Neural cell (in vitro differentiated cells): ENCODE measurements at regions not wholly inside any gene's neighbourhood (a gene's known extent, or its start where the extent isn't known, plus 50 kb on each side); places are given as distances from the start of the nearest gene placed in this dataset.

Source experiments
- CTCF ChIP-seq: fragments of 450-650 bp; IDR thresholded peaks from 2 replicates; pipeline ENCODE4 v1.5.1; 2014; ENCODE audit warnings: antibody characterized with exemption, mild to moderate bottlenecking, moderate library complexity; ENCODE audit not compliant: poor library complexity, severe bottlenecking
- EZH2 ChIP-seq: fragments of 200-600, 300-800 bp; shearing (Covaris generic), sonication (generic); IDR thresholded peaks from 2 replicates; pipeline ENCODE4 v1.6.1; 2014; ENCODE audit warnings: antibody characterized with exemption, low read length, borderline replicate concordance, mild to moderate bottlenecking; ENCODE audit not compliant: insufficient read depth, poor library complexity, severe bottlenecking
- TAF1 ChIP-seq: IDR thresholded peaks from 2 replicates; pipeline ENCODE4 v1.6.1; 2012; ENCODE audit warnings: low read depth
- TF ChIP-seq, protein P1 (sequence below): IDR thresholded peaks from 2 replicates; pipeline ENCODE4 v1.6.1; 2012; ENCODE audit warnings: borderline replicate concordance

DNA sequence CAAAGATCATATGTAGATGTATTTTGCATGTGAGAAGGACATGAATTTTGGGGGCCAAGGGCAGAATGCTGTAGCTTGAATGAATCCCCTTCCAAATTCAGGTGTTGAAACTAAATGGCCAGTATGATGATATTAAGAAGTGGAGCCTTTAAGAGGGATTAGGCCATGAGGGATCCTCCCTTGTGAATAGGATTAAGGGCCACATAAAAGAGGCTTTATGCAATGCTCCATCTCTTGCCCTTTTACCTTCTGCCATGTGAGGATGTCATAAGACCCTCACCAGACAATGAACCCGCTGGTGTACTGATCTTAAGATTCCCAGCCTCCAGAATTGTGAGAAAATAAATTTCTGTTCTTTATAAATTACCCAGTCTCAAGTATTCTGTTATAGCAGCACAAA lies 206.1 kb downstream of the YTHDC2 start:
- TF ChIP-seq, protein P1, sequence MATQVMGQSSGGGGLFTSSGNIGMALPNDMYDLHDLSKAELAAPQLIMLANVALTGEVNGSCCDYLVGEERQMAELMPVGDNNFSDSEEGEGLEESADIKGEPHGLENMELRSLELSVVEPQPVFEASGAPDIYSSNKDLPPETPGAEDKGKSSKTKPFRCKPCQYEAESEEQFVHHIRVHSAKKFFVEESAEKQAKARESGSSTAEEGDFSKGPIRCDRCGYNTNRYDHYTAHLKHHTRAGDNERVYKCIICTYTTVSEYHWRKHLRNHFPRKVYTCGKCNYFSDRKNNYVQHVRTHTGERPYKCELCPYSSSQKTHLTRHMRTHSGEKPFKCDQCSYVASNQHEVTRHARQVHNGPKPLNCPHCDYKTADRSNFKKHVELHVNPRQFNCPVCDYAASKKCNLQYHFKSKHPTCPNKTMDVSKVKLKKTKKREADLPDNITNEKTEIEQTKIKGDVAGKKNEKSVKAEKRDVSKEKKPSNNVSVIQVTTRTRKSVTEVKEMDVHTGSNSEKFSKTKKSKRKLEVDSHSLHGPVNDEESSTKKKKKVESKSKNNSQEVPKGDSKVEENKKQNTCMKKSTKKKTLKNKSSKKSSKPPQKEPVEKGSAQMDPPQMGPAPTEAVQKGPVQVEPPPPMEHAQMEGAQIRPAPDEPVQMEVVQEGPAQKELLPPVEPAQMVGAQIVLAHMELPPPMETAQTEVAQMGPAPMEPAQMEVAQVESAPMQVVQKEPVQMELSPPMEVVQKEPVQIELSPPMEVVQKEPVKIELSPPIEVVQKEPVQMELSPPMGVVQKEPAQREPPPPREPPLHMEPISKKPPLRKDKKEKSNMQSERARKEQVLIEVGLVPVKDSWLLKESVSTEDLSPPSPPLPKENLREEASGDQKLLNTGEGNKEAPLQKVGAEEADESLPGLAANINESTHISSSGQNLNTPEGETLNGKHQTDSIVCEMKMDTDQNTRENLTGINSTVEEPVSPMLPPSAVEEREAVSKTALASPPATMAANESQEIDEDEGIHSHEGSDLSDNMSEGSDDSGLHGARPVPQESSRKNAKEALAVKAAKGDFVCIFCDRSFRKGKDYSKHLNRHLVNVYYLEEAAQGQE = no peak
- TF ChIP-seq CTCF (no peak), TAF1 (no peak), EZH2 (no peak)
